ENCODE measurements at regions not wholly inside any gene's neighbourhood (a gene's known extent, or its start where the extent isn't known, plus 50 kb on each side); places are given as distances from the start of the nearest gene placed in this dataset.

DNA sequence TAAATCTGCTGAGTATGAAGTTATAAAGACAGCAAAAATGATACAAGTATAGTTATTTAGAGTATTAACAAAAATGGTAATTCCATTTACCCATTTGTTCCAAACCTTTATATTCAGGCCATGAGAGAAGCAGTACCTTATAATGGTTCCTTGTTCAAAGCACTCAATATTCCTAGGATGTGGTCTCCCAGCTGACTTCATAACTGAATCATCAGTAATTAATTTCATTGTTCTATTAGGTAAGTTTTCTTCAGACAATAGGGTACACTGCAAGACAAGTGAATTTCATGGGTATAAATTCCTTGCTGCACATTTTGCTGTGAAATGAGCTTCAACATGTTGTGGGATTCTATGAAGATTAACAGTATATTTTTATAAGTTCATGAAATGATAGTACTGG, 550.8 kb upstream of the ZEB2 start:
- no peaks in the 10 kb centered on the region for H3K27me3 ChIP-seq
- no peaks in the 10 kb centered on the region for H3K9me3 ChIP-seq
- TF ChIP-seq CTCF (IDR thresholded peaks at IDR 0.05) (no peak), EP300 (IDR thresholded peaks at IDR 0.05) (no peak)
- H3K36me3 ChIP-seq, result no peaks in the 10 kb centered on the region
- H3K4me3 ChIP-seq, result no peak overlapping the region
- no peak overlapping the region for H3K27ac ChIP-seq
- peaks cover 3% of the 10 kb centered on the region for H3K4me1 ChIP-seq
- no peak for DNase-seq (ENCODE audit: low spot score in 2 of 2)

DNA sequence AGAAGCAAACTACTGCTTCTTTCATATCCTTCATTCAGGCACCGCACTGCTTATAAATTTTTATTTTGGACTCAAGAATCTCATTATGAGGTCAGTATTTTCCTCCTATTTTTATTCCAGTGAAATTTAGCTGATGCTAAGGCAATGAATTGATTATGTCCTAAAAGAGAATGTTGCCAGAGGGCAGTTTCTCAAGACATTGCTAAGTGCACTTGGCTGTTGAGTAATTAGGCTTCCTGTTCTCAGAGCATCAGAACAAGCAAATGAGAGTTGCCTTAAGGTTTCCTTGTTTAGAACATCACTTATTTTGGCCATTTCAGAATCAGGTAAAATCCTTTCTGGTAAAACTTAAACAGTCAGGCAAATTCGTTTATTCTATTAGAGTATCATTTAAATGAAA, 548.6 kb upstream of the ZEB2 start:
- Histone ChIP-seq H3K4me3 (no peak overlapping the region), H3K9me3 (no peaks in the 10 kb centered on the region), H3K4me1 (peaks cover 3% of the 10 kb centered on the region), H3K36me3 (no peaks in the 10 kb centered on the region), H3K27ac (no peak overlapping the region), H3K27me3 (no peaks in the 10 kb centered on the region)
- TF ChIP-seq POLR2AphosphoS5 (IDR thresholded peaks at IDR 0.05) (no peak), CTCF (IDR thresholded peaks at IDR 0.05) (no peak), POLR2A (IDR thresholded peaks at IDR 0.05) (no peak), EP300 (IDR thresholded peaks at IDR 0.05) (no peak)
- DNase-seq (ENCODE audit: low spot score in 2 of 2), result no peak
- 69% methylated on average over 2 of the region's 2 CpGs for WGBS

GRCh38 chr2:145067549-145068030, 547.7 kb upstream of the ZEB2 start:
- H3K27me3 ChIP-seq, result no peaks in the 10 kb centered on the region
- H3K4me1 ChIP-seq, result peaks cover 3% of the 10 kb centered on the region
- no peaks in the 10 kb centered on the region for H3K36me3 ChIP-seq
- TF ChIP-seq EP300 (IDR thresholded peaks at IDR 0.05), result no peak
- TF ChIP-seq CTCF (IDR thresholded peaks at IDR 0.05), result no peak
- TF ChIP-seq POLR2AphosphoS5 (IDR thresholded peaks at IDR 0.05), result no peak
- no peak for TF ChIP-seq POLR2A (IDR thresholded peaks at IDR 0.05)
- no peaks in the 10 kb centered on the region for H3K9me3 ChIP-seq
- WGBS, result 72% methylated on average over 6 of the region's 6 CpGs
- H3K27ac ChIP-seq, result peak overlapping the region; percentile 84
- no peak overlapping the region for H3K4me3 ChIP-seq
- no peak for DNase-seq (ENCODE audit: low spot score in 2 of 2)

GRCh38 chr2:145066856-145067548, 547.1 kb upstream of the ZEB2 start:
- no peaks in the 10 kb centered on the region for H3K9me3 ChIP-seq
- DNase-seq (ENCODE audit: low spot score in 2 of 2), result peak in 1 of 2 donors; percentile 60
- TF ChIP-seq POLR2AphosphoS5 (IDR thresholded peaks at IDR 0.05), result no peak
- peak in 1 of 2 donors; percentile 11 for TF ChIP-seq POLR2A (IDR thresholded peaks at IDR 0.05)
- peak overlapping the region; percentile 84 for H3K27ac ChIP-seq
- no peak overlapping the region for H3K4me3 ChIP-seq
- H3K4me1 ChIP-seq, result peaks cover 3% of the 10 kb centered on the region
- WGBS, result 63% methylated on average over 3 of the region's 3 CpGs
- H3K27me3 ChIP-seq, result no peaks in the 10 kb centered on the region
- H3K36me3 ChIP-seq, result no peaks in the 10 kb centered on the region

DNA sequence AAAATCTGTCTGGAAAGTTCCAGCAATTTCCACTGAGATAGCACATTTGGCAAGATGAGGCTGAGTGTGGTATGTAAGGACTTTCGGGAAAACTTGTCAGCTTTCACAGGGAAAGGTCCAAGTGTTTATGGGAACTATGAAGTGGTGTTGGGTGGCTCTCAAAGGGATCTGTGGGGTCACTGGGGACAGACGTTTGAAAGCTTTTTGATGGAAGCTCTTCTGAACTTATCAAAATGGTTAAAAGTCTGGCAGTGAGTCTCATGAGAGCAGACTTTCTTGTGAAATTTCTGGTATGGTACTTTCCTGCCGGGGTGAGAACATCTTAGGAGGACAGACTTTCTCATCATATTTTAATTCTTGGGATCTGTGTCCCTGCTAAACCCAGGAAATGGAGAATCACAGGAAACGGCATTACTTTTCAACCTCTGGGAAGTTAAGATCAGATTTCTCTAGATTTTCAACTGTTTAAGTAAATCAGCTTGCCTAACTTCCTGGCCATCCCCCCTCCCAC, 546.3 kb upstream of the ZEB2 start:
- DNase-seq (ENCODE audit: low spot score in 2 of 2), result no peak
- Histone ChIP-seq H3K9me3 (no peaks in the 10 kb centered on the region), H3K36me3 (no peaks in the 10 kb centered on the region), H3K4me3 (no peak overlapping the region), H3K4me1 (peaks cover 5% of the 10 kb centered on the region), H3K27me3 (no peaks in the 10 kb centered on the region), H3K27ac (peak overlapping the region; percentile 84)
- 38% methylated on average over 4 of the region's 4 CpGs for WGBS
- TF ChIP-seq POLR2A (IDR thresholded peaks at IDR 0.05) (no peak), CTCF (IDR thresholded peaks at IDR 0.05) (no peak), EP300 (IDR thresholded peaks at IDR 0.05) (no peak), POLR2AphosphoS5 (IDR thresholded peaks at IDR 0.05) (no peak)

Measured in suprapubic skin (tissue), 4 donors.